Fibroblast of villous mesenchyme (primary cell): ENCODE measurements at regions not wholly inside any gene's neighbourhood (a gene's known extent, or its start where the extent isn't known, plus 50 kb on each side); places are given as distances from the start of the nearest gene placed in this dataset.
A peak's percentile ranks its signal among the peaks of the same experiment; 100 is the strongest.

Experiments used
- DNase-seq: peaks from one replicate; pipeline ENCODE4 v3.0.0-alpha.2; 2010; ENCODE audit warnings: low read depth
- H3K4me3 ChIP-seq: 2 replicates; pipeline ENCODE4 v1.5.1; 2011; ENCODE audit warnings: low read depth, mild to moderate bottlenecking, low read length
- TF ChIP-seq, protein P1 (sequence below): IDR thresholded peaks from 2 replicates; pipeline ENCODE4 v1.5.1; 2012; ENCODE audit warnings: low read depth, mild to moderate bottlenecking, low read length; ENCODE audit not compliant: insufficient read depth

DNA sequence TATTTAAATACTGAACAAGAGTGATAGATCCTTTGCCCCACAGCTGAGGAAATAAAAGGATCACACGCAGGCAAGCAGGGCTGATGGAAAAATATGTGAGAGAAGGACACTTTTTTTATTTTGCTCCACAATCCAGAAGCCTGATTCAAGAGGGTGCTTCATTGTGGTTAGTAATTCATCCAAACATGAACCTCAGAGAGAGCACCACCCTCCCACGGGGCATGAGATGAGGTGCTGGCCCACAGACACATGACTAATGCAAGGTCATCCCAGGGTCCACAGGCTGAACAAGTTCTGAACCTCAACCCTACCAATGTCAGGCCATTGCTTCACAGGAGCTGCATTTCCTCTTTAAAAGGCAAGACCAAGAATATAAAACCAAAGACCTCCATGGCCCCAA is 239.6 kb downstream of the MREG start:
- no peak overlapping the region for H3K4me3 ChIP-seq
- peak; percentile 91 for DNase-seq
- TF ChIP-seq, protein P1, sequence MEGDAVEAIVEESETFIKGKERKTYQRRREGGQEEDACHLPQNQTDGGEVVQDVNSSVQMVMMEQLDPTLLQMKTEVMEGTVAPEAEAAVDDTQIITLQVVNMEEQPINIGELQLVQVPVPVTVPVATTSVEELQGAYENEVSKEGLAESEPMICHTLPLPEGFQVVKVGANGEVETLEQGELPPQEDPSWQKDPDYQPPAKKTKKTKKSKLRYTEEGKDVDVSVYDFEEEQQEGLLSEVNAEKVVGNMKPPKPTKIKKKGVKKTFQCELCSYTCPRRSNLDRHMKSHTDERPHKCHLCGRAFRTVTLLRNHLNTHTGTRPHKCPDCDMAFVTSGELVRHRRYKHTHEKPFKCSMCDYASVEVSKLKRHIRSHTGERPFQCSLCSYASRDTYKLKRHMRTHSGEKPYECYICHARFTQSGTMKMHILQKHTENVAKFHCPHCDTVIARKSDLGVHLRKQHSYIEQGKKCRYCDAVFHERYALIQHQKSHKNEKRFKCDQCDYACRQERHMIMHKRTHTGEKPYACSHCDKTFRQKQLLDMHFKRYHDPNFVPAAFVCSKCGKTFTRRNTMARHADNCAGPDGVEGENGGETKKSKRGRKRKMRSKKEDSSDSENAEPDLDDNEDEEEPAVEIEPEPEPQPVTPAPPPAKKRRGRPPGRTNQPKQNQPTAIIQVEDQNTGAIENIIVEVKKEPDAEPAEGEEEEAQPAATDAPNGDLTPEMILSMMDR: no peak

DNA sequence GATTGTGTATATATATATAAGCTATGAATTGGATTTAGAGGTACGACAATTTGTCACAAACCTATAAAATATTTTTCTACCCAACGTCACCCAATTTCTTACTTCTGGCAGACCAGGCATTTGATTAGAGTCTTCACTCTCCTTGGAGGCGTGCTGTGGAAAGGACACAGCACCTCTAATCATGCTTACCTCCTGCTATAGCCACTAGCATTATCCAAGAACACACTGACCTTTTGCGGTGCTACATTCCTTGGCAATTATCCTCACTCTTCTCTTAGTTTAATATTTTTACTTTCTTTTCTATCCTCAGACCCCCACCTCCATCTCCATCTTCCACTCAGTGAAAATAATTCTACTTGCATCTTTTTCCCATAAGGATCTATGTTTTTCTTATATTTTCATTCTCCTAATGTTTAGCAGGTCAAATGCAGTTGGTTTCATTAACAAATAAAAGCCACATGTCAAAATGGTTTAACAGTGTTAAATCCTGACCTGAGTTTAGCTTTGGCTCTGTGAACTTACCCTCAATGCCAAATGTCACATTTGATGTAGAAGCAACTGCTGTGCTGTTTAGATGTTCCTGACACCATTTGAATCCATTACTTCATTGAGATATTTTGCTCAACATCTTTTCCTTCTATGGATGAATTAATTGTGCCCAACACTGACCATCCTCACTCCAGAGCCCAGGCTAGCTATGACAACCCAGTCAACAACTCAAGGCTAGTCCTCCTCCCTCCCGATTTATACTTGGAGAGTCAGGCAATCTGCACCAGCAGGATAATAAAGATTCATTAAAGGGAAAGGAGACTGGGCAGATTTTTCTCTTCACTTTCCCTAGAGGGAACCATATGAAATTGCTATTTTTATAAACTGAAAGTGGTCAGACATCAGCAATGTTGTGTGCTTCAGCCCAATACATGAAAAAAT is 240.5 kb downstream of the MREG start:
- H3K4me3 ChIP-seq: no peak overlapping the region
- TF ChIP-seq, protein P1: no peak
- no peak for DNase-seq

DNA sequence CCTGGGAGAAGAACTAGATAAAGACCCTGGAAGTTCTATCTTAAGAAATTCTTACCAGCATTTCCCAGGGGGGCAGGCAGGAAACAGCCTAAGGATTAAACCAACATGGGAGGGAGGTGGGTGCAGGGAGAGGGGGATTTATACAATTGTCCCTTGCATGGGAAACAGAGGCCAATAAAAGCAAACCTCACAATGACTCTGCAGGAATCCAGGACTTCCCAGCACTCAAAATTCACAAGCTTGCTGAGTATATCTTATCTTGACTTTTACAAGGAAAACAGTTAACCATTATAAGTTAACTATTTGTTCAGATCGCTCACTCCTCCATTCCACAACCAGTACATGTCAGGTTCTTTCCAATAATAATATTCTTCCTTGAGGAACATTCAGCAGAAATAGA is 241.3 kb downstream of the MREG start:
- DNase-seq: peak; percentile 97
- TF ChIP-seq, protein P1: no peak
- no peak overlapping the region for H3K4me3 ChIP-seq

DNA sequence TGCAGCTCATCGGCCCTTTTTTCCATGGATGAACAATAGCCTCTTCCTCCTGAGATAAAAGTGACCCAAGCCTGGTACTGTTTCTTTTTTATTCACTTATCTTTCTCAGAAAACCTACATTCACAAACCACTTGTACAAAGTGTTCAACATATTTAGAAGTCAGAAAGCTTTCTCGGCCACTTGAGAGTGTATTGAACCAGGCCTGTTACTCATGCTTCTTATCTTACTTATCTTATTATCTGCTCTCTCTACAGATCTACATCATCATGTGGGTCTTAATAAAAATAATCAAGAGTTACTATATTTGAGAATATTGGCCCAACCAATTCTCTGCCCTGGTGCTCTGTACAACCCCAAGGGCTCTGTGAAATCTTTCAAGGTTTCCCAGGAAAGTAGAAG is 242.1 kb downstream of the MREG start:
- H3K4me3 ChIP-seq: no peak overlapping the region
- no peak for DNase-seq

DNA sequence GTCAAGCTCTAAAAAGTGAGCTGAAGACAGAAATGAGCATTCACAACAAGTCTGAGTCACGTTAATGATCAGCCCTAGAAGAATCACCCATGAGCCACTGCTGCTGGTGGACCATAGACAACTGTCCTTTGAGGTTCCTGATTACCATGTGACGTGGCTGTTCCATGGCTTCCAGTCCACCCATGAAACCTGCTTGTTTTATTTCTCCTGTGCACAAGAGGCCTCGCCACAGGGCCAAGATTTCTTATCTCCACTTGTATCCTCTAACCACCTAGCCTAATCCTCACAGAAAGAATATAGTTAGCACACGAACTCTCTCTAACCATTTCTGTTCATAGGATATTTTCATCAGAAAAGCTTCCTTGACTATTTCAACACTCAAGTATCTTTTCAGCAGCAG is 242.7 kb downstream of the MREG start:
- DNase-seq: no peak
- TF ChIP-seq, protein P1: no peak
- no peak overlapping the region for H3K4me3 ChIP-seq

More for the DNA sequence above, 242.1 kb downstream of the MREG start:
- TF ChIP-seq, protein P1: no peak

DNA sequence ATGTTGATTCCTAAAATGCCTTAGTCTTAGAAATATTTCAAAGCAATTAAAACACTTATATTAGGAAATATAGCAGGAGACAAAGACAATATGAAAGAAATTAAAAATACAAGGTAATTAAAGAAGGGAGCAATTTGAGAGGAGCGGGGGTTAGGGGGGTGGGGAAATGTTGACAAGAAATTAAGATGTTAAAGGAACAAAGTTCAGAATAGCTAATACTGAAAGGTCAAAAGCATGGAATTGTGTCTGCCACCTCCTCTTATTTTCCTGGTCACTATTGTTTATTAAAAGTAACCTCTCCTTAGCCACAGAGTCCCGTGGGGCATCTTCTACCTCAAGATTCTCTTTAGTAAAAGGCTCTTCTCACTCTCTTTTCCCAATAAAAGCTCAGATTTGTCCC is 244.1 kb downstream of the MREG start:
- no peak overlapping the region for H3K4me3 ChIP-seq
- DNase-seq: no peak
- TF ChIP-seq, protein P1: no peak
